GM12891 (cell line): ENCODE measurements at regions not wholly inside any gene's neighbourhood (a gene's known extent, or its start where the extent isn't known, plus 50 kb on each side); places are given as distances from the start of the nearest gene placed in this dataset.

Source experiments
- POLR2A ChIP-seq: IDR thresholded peaks from 2 replicates; pipeline ENCODE4 v1.6.1; 2011; ENCODE audit warnings: low read depth, low read length, control low read depth
- POLR2AphosphoS5 ChIP-seq: IDR thresholded peaks from 2 replicates; pipeline ENCODE4 v1.6.1; 2011; ENCODE audit warnings: low read depth, low read length, control low read depth
- POU2F2 ChIP-seq: IDR thresholded peaks from 2 replicates; pipeline ENCODE4 v1.6.1; 2011; ENCODE audit warnings: low read depth, mild to moderate bottlenecking, control low read depth, low read length, moderate library complexity
- SPI1 ChIP-seq: IDR thresholded peaks from 2 replicates; pipeline ENCODE4 v1.6.1; 2011; ENCODE audit warnings: low read depth, low read length, control low read depth
- TAF1 ChIP-seq: IDR thresholded peaks from 2 replicates; pipeline ENCODE4 v1.6.1; 2011; ENCODE audit warnings: low read depth, low read length, control low read depth

DNA sequence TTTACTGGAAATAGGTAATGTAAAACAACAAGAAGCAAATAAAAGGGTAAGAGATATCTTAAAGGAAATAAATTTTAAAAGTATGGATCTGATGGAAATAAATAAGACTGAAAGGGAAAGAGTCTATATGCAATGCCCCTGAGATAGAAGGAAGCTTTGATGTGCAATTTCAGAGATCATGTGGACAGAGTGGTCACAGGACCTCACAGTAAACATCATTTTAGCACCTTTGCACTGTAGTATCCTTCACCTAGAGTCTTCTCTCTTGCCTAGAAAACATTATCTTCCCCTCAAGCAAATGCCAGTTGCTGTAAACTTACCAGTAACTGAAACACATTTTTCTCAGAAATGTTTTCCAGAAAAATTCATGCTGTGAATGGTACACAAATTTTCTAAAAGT, 1621.3 kb upstream of the TMEFF2 start:
- TF ChIP-seq POLR2A (no peak), POLR2AphosphoS5 (no peak), TAF1 (no peak), POU2F2 (no peak), SPI1 (no peak)
